ENCODE measurements at regions not wholly inside any gene's neighbourhood (a gene's known extent, or its start where the extent isn't known, plus 50 kb on each side); places are given as distances from the start of the nearest gene placed in this dataset.

- DNase-seq: no peak
Measured at GRCh38 chrX:40304115-40304514, 206.4 kb upstream of the BCOR start.

DNA sequence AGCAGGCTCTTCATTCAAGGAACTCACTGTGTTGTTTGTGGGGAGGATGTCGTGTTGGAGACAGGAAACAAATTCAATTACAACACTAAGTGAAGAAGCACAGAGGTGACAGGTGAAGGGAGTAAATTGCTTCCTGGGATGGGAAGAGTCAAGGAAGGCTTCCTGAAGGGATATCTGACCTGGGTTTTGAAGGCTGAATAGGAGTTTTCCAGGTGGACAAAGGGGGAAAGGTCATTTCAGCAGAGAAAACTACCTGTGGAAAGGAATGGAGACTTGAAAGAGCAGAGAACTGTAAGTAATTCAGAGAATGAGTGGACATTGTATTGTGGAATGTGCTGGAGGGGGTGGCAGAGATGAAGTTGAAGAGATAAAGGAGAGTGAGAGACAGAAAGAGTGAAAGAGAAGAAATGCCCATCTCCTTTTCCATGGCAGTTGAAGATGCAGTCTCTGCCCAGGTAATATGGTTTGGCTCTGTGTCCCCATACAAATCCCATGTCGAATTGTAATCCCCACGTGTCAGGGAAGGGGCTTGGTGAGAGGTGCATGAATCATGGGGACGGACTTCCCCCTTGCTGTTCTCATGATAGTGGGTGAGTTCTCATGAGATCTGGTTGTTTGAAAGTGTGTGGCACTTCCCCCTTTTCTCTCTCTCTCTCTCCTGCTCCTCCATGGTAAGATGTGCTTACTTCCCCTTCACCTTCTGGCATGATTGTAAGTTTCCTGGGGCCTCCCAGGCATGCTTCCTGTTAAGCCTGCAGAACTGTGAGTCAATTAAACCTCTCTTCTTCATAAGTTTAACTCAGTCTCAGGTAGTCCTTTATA is 205.7 kb upstream of the BCOR start:
- no peak for DNase-seq

DNA sequence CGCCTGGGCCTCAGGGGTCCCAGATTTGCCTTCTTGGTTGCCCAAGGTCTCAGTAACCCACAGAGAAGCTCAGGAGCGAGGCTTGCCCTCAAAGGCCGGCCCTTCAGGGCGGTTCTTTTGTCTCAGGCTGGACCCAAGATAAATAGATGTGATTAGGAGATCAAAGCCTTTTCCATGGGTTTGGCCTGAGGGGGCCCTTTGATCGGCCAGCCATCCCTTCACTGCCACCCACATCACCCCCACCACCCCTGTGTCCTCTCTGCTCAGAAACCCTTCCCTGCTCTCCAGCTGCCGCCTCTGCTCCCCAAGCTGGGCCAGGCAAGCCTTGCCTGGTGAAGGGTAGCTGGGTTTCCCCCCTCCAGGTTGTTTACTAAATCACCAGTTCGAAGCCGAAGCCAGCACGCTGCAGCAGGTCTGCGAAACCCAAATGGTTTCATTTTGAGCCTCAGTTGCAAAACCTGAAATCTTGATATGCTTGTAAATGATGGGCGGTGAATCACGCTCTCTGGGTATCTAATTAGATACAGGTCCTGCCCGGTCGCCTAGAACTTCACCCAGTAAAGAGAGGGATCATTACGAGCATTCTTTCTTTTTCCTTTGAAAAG is 202.6 kb upstream of the BCOR start:
- DNase-seq: no peak

- DNase-seq: no peak
Measured at GRCh38 chrX:40299641-40300046, 201.9 kb upstream of the BCOR start.

DNA sequence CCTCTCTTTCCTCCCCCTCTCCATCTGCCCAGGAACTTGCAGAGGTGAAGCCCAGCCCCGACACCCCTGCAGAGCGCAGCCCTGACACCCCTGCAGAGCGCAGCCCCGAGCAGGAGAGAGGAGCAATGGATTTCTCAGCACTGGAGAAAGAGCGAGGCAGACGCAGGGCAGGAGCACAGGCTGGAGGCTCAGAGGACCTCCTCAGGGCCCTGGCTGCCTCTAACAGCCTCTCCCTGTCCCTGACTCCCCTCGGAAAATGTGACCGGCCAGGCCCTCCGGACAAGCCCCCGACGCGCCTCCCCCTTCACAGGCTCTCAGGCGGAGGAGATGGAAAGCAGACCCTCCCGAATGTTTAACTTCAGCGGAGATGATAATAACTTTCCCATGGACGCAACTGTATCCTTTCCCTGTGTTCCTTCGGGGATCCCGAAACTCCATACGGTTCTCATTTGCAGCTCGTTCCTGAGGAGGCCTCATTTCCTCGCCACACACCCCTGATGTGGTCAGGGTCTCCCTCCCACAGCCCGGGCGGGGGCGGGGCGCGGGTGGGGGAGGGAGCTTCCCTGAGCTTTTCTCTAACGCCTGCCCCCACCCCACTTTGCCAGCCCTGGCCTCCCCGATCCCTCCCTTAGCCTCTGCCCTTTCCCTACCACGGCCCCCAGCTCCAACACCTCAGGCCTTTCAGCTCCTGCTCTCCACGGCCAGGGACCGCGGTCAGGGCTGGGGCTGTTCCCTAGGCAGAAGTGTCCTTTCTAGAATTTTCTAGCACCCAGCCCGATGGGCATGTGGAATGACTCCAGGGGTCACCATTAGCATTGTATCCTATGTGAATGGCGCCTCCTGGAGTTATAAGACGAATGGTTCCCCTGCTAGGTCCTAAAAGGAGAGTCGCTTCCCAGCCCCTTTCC is 201.1 kb upstream of the BCOR start:
- DNase-seq: no peak

GRCh38 chrX:40298069-40298468 is 200.3 kb upstream of the BCOR start:
- DNase-seq: no peak

- DNase-seq: no peak
Measured at GRCh38 chrX:40291553-40291952, 193.8 kb upstream of the BCOR start.

- no peak for DNase-seq
Measured at GRCh38 chrX:40290517-40290916, 192.8 kb upstream of the BCOR start.

- DNase-seq: no peak
Measured at GRCh38 chrX:40285876-40286275, 188.1 kb upstream of the BCOR start.

DNA sequence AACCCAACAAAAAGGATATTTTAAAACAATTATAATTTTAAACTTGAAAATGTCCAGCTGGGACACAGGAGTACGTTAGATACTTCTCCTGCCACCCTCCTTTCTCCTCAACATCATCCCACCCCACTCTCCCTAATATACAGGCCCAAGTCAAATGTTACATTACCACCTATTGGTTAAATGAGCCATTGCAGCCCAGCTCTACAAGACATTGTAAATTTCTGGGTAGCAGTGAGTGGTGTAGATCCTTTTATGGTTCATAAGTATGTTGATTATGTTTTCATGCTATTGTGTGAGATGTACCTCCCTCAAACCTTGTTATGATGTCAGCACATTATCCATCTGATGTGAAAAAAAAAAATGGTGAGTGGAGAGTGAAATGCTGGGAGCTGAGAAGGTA is 187.1 kb upstream of the BCOR start:
- DNase-seq: no peak

DNA sequence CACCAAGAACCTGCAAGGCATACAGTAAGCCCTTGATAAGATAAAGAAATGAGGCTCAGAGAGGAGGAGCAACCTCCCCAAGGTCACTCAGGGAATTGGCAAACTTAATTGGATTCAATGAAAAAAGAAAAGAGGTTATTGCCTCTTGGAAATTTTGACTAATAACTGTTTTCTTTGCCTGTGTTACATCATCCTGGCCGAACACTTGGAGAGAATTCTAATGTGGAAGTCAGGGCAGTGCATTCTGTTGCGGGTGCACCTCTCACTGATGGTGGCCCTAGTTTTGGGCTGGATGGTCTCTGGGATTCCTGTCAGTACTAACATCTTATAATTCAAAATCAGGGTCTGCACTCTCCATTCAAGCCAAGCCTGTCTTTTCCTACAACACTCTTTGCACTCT is 186.2 kb upstream of the BCOR start:
- no peak for DNase-seq

DNA sequence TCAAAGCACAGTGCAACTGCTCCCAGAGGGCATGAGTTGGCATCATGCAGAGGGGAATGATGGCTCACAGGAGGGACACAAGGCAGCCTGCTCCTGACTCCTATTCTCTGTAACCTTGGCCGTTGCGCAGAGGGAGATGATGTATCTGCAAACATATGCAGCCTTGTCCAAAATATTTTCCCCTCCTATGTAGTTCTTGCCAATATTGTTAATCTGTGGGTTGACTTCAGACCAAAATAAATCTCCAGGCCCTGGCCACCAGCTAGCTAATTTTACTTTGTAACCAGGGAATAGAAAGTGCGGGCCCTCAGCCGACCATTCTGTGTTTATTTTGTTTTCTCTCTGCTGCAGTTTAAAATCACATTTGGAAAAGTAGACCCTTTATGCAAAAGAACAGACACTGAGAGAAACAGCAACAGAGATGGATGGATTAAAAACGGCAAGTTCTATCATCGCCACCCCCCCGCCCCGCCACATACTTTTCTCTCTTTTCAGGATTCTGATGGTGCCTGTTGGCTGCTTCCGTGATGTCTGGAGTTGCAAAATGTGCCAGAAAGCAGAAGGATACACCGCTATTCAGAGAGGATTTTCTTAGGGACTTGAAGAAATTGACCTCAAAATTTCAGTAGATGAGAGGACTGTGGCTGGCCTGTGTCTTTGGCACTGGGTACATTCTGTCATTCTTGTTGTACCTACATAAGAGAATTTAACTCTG is 185.3 kb upstream of the BCOR start:
- DNase-seq: no peak

DNA sequence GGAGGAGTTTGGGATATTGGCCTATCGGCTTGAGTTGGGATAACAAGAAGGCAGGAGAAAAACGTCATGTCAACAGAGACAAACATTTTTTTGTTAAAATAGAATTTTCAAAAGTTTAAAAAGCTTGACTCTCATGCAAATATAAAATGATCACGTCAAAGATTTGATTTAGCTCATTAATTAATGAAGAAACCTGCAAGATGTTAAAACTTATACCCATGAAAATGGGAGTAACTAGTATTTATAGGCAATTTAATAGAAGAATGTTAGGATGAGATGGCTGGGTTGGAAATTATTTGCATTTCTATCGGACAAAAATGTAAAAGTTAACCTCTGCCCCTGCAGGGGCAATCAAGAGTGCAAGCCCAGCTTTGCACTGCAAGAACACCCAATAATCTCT is 184.6 kb upstream of the BCOR start:
- DNase-seq: no peak

- no peak for DNase-seq
Measured at GRCh38 chrX:40281336-40282005, 183.7 kb upstream of the BCOR start.

DNA sequence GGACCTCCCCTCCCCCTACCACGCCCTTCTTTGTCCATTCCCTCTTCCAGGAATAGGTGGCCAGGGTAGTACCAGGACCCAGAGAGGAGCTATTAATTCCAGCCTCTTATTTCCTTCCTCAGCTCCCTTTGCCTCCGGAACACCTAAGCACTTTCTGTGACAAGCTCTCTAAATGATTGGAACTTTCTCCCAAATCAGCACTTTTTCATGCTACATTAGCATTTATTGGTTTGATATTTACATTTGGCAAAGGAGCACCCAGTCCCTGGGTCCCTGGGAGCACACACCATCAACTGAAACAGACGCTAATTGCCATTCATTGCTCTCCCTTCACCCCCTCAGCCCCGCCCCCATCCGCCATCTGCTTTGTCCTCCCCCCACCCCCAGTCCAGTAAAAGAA is 182.0 kb upstream of the BCOR start:
- no peak for DNase-seq

- DNase-seq: no peak
Measured at GRCh38 chrX:40279091-40279430, 181.3 kb upstream of the BCOR start.

DNA sequence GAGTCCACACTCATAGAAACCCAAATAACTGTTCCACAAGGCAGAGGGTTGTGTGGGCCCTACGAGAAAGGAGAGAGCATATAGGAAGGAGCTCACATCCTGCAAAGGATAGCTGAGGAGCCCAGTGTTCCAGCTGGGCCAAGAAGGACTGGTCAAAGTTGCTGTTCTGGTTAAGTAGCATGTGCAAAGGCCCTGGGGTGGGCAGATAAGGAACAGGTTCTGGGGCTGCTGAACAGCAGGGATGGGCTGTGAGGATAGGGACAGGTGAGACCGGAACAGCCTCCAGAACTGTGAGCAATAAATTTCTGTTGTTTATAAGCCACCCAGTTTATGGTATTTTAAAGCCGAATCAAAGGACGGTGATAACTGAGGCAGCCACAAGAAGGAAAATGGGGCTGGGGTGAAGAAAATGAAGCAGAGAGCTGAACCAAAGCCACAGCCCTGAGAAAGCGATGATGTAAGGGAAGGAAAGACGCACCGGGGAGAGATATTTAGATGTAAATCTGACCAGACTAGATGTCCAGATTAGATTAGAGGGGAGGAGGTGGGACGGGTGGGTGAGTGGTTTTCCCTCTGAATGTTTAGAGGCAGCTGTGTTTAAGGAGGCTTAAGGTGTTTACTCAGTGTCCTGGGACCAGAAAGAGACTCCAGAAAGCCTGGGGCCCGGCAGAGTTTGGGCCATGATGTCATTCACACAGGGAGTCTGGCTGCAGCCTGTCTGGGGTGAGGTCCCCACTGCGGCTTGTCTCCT is 180.8 kb upstream of the BCOR start:
- DNase-seq: peak; percentile 27

DNA sequence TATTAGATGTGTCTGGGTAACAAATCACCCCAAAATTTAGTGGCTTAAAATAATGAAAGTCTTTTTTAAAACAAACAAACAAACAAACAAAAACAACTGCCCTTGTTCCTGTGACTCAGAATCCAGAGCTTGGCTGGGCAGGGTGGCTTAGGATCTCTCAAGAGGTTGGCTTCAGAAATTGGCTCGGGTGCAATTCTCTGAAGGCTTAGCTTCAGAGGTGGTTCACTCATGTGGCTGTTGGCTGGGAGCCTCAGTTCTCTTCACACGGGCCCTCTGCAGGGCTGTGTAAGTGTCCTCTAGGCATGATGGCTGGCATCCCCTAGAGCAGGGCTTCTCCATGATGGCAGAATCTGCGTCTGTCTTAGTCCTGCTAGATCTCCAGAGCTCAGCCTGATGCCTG is 179.9 kb upstream of the BCOR start:
- DNase-seq: no peak

GRCh38 chrX:40273356-40274050 is 175.7 kb upstream of the BCOR start:
- no peak for DNase-seq

DNA sequence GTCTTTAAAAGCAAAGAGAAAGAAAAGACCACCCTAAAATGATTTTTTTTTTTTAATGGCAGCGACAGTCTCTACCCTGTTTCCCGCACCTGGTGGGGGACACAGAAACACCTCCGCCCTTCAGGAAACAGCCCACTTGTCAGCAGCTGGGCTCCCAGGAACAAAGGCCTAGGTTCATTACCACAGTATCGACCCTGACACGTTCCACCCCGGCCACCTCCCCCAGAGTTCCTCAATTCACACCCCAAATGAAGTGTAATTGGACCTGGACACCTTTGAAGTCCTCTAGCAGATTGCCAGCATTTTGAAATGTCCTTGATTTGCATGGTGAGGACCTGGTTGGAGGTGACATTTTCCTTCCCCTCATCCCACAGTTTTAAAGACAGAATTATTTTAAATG is 175.0 kb upstream of the BCOR start:
- no peak for DNase-seq

- no peak for DNase-seq
Measured at GRCh38 chrX:40272141-40272540, 174.4 kb upstream of the BCOR start.
